Stimulated activated CD8-positive, alpha-beta memory T cell treated with anti-CD3 and anti-CD28 coated beads, Interleukin-12 subunit alpha, Interleukin-12 subunit beta, amount 100 ng/mL, for 24 hours (primary cell): ENCODE measurements at regions not wholly inside any gene's neighbourhood (a gene's known extent, or its start where the extent isn't known, plus 50 kb on each side); places are given as distances from the start of the nearest gene placed in this dataset.
"Not testable (repeated sequence)": the region's sequence is repeated elsewhere in the genome, so short reads cannot be mapped to it uniquely, and the experiment has no call there.

Experiments used
- DNase-seq: peaks from one replicate; pipeline ENCODE4 v3.0.0-alpha.2; 2020; ENCODE audit errors: extremely low read depth

DNA sequence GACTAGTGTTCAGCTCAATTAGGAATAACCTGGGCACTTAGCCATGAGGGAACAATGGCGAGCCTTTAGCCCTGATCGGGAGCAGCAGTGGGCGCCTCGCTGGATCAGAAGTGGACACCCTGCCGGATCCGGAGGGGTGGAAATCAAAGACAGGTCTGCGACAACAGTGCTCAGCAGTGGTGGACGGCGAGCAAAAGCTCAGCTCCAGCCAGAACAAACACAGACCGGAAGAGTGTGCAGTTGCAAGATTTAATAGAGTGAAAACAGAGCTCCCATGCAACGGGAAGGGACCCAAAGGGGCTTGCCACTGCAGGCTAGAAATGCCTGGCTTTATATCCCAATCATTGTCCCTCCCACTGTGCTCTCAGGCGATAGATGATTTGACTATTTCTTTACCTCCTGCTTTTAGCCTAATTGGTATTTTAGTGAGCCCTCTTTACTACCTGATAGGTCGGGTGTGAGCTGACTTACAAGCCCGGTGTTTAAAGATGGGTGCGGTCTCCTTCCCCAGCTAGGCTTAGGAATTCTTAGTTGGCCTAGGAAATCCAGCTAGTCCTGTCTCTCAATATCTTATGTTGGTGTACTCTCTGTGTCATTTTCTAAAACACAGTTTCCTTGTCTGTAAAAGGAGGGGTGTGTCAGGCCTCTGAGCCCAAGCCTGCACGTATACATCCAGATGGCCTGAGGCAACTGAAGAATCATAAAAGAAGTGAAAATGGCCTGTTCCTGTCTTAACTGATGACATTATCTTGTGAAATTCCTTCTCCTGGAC lies 1258.8 kb upstream of the TENM4 start:
- DNase-seq: not testable (repeated sequence)

DNA sequence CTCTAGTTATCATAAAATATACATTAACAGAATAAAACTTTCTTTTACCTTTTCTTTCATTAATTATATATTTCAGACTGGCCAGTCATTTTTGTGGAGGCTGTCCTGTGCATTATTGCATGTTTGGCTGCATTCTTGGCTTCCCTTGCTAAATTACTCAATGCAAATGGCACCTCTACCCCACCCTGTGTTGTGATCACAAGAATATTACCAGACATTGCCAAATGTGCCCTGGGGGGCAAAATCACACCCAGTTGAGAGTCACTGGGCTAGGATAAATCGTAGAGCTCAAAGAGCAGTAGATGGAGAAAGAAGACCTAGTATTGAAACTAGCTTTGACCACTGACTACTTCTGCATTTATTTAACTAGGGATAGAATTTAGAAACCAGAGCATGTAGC lies 1257.8 kb upstream of the TENM4 start:
- DNase-seq: no peak

GRCh38 chr11:80694385-80694784 lies 1253.6 kb upstream of the TENM4 start:
- DNase-seq: no peak

- no peak for DNase-seq
Observed at GRCh38 chr11:80687941-80688340, 1247.1 kb upstream of the TENM4 start.

DNA sequence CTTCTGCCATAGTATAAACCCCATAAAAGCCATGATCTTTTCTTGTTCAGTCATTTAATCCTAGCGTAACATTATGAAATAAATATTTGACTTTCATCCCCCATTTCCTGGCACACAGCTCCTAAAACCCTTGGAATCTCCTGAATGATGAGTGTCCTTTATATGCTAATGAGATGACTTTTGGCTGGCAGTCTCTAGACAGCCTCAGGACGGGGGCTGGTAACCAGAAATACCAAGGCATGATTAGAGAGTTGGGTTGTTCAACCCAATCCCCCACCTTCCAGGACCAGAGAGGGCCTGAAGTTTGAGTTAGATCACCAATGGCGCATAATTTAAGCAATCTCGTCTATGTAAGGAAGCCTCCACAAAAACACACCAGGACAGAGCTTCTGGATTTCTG lies 1246.1 kb upstream of the TENM4 start:
- no peak for DNase-seq

GRCh38 chr11:80673566-80673965 lies 1232.7 kb upstream of the TENM4 start:
- no peak for DNase-seq

GRCh38 chr11:80669620-80670019 lies 1228.8 kb upstream of the TENM4 start:
- no peak for DNase-seq

GRCh38 chr11:80668039-80668438 lies 1227.2 kb upstream of the TENM4 start:
- no peak for DNase-seq

DNA sequence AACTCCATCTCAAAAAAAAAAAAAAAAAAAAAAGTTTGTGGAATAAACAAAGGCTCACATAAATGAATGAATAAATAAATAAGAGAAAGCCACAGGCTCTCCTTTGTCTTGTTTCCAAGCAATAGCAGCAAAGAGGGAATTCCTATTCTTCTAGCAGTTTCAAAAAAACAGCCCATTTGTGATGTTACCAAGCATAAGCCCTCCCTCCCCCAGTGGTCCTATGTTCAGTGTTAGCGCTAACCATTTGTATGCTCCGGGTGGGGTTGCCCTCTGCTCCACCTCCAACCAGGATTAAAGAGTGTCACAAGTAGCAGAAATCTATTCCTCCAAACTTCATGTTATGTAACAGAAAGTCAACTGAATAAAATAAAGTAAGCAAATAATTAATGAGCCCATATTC lies 1215.0 kb upstream of the TENM4 start:
- no peak for DNase-seq

DNA sequence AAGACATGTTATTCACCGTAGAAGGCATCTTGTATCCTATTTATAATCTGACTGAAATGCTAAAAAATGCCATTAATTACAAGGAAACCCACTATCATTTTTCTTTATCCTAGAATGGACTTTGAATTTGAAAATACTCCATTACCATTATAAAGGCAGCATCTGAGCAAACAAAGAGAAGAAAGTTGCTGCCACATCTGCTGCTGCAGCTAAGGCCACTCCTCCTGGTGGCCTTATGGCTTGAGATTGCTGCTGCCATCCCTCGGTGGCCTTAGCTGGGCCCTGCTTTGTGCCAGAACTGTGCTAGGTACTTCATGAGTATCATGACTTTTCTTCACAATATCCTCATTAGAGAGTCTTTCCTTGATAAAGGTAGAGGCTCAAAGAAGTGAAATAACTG lies 1210.1 kb upstream of the TENM4 start:
- no peak for DNase-seq

- no peak for DNase-seq
Observed at GRCh38 chr11:80649186-80649585, 1208.4 kb upstream of the TENM4 start.

DNA sequence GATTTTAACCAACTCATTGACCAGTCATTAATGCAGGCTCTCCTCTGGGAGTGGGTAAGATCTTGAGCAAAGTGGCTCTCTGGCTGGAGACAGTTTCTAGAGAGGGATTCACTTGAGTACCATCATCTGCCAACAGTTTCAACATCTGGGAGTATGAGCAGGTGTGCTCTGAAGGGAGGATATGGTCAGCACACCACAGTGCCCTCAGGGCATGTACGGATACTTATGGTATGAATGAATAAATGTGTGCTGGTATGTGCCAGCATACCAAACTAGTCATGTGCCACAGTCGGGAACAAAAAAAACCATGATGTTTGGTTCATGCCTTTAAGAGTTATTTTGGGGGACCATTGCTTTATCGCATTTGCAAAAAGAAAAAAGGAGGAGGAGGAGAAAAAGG lies 1197.5 kb upstream of the TENM4 start:
- no peak for DNase-seq

DNA sequence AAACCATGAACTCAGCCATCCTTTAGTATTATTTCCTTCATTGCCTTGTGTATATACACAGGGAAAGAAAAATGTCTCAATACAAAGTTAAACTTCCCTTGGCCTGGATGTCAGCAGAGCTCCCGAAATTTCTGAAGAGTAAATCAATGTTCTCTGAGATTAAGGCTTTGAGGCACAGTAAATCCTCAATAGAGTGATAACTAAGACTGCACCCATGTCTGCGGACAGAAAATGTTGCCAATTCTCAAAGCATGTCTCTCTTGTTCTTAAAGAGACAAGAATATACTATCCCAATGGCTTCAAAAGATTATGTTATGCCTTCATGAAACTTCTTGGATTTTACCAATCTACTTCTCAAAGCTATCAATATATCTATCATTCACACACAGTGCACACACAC lies 1196.7 kb upstream of the TENM4 start:
- DNase-seq: no peak

DNA sequence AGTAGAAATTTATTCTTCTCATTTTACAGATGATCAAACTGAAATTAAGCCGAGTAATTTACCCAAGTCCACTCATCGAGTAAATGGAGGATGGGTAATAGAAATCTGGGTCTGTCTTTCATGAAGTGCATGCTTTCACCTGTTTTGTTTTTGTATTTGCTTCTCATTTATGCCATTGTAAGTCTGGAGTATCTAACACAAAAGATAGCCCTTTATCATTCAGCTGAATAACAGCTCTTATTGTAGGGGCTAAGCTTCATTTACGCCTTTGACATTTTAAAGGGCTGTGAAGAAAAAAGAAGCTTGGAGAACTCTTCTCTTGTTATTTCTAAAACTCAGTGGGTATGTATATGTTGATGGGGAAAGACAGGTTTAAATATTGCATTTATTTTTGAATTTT lies 1196.2 kb upstream of the TENM4 start:
- no peak for DNase-seq

GRCh38 chr11:80635178-80635577 lies 1194.3 kb upstream of the TENM4 start:
- no peak for DNase-seq

DNA sequence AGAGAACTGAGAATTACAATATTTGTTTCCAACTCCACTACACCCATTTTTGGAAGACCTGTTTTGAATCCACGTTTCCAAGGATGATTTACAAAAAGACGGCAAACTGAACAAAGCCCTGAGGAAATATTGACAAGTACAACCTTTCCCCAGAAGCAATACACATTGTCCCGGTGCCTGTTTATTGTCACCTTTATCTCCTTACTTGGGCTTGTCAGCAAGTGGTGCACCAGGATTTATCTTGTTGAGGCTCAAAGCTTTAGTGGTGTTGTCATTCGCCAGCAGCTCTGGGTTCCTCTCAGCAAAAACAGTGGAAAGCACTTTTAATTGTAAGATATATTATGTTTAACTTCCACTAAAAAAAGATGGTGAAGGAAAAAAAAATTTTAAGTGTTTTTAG lies 1191.9 kb upstream of the TENM4 start:
- DNase-seq: no peak

DNA sequence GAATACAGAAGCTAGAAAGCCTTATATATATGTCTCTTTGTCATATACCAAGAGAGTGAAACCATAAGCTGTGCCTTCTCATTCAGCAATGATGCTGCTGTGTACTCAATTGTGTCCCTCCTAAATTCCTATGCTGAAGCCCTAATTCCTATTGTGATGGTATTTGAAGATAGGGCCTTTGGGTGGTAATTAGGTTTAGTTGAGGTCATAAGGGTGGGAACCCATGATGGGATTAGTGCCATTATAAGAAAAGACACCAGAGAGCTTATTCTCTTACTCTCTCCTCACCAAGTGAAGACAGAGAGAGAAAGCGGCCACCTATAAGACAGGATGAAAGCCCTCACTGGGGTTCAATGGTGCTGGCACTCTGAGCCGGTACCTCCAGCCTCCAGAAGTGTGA lies 1191.3 kb upstream of the TENM4 start:
- DNase-seq: no peak

- no peak for DNase-seq
Observed at GRCh38 chr11:80629466-80629865, 1188.6 kb upstream of the TENM4 start.

- DNase-seq: no peak
Observed at GRCh38 chr11:80627364-80627763, 1186.5 kb upstream of the TENM4 start.

- DNase-seq: no peak
Observed at GRCh38 chr11:80626721-80627120, 1185.9 kb upstream of the TENM4 start.

- DNase-seq: no peak
Observed at GRCh38 chr11:80625563-80625962, 1184.7 kb upstream of the TENM4 start.

- no peak for DNase-seq
Observed at GRCh38 chr11:80621871-80622270, 1181.0 kb upstream of the TENM4 start.

DNA sequence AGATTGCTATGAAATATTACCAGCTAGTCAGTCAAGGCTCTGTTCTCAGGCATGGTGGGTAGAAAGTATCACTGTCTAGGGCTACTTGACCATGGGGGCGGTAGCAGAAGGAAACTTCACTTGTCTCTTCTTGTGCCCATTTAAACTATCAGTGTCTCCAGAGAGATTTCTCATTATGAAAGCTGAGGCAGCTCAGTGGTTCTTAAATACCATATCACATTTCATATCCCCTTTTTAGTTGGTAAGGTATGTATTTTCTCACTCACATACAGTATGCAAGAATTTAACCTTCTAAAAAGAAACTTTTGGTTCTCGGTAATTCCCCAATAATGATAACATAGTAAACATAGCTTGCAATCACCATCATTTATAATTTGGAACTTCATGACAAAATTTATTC lies 1180.0 kb upstream of the TENM4 start:
- no peak for DNase-seq

- DNase-seq: no peak
Observed at GRCh38 chr11:80617156-80617555, 1176.3 kb upstream of the TENM4 start.
